Hematopoietic multipotent progenitor cell treated with erythropoietin and hydrocortisone succinate and interleukin-3 and kit ligand, for 6 days (in vitro differentiated cells): ENCODE measurements at regions not wholly inside any gene's neighbourhood (a gene's known extent, or its start where the extent isn't known, plus 50 kb on each side); places are given as distances from the start of the nearest gene placed in this dataset.
A peak's percentile ranks its signal among the peaks of the same experiment; 100 is the strongest.

Experiments
- DNase-seq: peaks from one replicate; pipeline ENCODE4 v3.0.0-alpha.2; 2015

DNA sequence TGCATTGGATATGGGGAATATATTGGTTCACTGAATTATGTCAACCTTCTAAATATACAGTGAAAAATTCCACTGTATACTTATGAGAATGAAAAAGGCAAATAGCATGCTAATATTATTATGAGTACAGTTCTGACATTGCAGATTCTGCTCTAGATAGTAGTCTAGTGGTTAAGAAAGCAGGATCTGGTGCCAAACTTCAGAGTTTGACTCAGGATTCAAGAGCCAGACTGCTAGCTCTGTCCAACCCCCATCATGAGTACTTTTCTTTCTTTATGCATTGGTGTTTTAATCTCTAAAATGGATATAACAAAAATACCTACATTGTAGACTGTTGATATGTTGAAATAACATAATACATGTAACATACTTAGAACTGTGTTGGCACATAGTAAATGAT lies 57.3 kb upstream of the PLSCR4 start:
- peak; percentile 57 for DNase-seq

DNA sequence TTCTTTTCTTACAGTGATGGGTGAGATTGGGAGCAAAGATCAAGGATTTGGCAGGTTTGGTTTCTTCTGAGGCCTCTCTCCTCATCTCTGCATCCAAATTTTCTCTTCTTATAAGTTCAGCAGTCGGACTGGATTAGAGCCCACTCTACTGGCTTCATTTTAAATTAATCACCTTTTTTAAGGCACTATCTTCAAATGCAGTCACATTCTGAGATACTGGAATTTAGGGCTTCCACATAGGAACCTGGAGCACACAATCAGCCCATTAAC lies 56.5 kb upstream of the PLSCR4 start:
- DNase-seq: no peak

GRCh38 chr3:146306656-146307455 lies 56.0 kb upstream of the PLSCR4 start:
- no peak for DNase-seq

GRCh38 chr3:146305808-146306423 lies 55.0 kb upstream of the PLSCR4 start:
- no peak for DNase-seq

DNA sequence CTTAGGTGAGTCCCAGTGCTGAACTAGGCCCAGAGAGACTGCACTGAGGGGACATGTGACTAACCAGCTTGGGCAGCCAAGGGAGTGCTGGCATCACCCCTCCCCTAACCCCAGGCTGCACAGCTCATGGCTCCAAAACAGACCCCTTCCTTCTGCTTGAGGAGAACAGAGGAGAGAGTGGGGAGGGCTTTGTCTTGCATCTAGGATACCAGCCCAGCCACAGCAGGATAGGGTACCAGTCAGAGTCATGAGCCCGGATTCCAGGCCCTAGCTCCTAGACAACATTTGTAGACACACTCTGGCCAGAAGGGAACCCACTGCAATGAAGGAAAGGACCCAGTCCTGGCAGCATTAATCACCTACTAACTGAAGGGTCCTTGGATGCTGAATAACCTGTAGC lies 49.9 kb upstream of the PLSCR4 start:
- no peak for DNase-seq
